ENCODE measurements at regions not wholly inside any gene's neighbourhood (a gene's known extent, or its start where the extent isn't known, plus 50 kb on each side); places are given as distances from the start of the nearest gene placed in this dataset.

GRCh38 chr6:102742754-102743356, 1349.3 kb downstream of the GRIK2 start:
- no peak for TF ChIP-seq CTCF (IDR thresholded peaks at IDR 0.05)
- no peak for TF ChIP-seq POLR2A (IDR thresholded peaks at IDR 0.05)
- TF ChIP-seq POLR2AphosphoS5 (IDR thresholded peaks at IDR 0.05; ENCODE audit: insufficient read depth in 1 of 2, low read depth in 1 of 2) = no peak
